ENCODE measurements at regions not wholly inside any gene's neighbourhood (a gene's known extent, or its start where the extent isn't known, plus 50 kb on each side); places are given as distances from the start of the nearest gene placed in this dataset.

- Histone ChIP-seq H4K5ac (ENCODE audit: insufficient read length, low read depth, low read length) (no peak overlapping the region), H3K18ac (ENCODE audit: insufficient read length, low read depth, low read length) (no peak overlapping the region), H3K9ac (ENCODE audit: extremely low read depth, insufficient read length, low read length) (no peak overlapping the region), H3K4me1 (ENCODE audit: insufficient read depth, low read length) (peaks cover 3% of the 10 kb centered on the region; the same call in 1 of the 2 replicates), H3K4ac (ENCODE audit: low read depth, low read length) (no peak overlapping the region), H2BK5ac (ENCODE audit: insufficient read length, low read length) (no peak overlapping the region), H3K79me1 (ENCODE audit: insufficient read depth, low read depth, low read length, poor library complexity, severe bottlenecking) (no peaks in the 10 kb centered on the region), H3K27ac (ENCODE audit: insufficient read length, low read depth, low read length) (no peak overlapping the region), H2BK120ac (ENCODE audit: low read depth, low read length, poor library complexity, severe bottlenecking) (no peak overlapping the region), H3K79me2 (ENCODE audit: insufficient read depth, low read length) (no peaks in the 10 kb centered on the region), H3K23ac (ENCODE audit: insufficient read length, low read depth, low read length) (no peak overlapping the region), H4K91ac (ENCODE audit: insufficient read length, low read depth, low read length) (no peak overlapping the region), H3K56ac (ENCODE audit: insufficient read length, low read depth, low read length) (no peak overlapping the region), H2AK5ac (ENCODE audit: insufficient read length, low read length) (no peak overlapping the region), H3K14ac (ENCODE audit: insufficient read depth, low read length) (no peak overlapping the region), H2BK15ac (ENCODE audit: low read depth, low read length) (no peak overlapping the region), H3K27me3 (ENCODE audit: insufficient read depth, low read length) (no peaks in the 10 kb centered on the region), H2BK20ac (ENCODE audit: low read depth, low read length, poor library complexity, severe bottlenecking) (no peak overlapping the region), H3K9me3 (ENCODE audit: control insufficient read depth, low read depth, low read length) (no peaks in the 10 kb centered on the region), H3K23me2 (ENCODE audit: insufficient read length, low read depth, low read length, poor library complexity, severe bottlenecking) (peaks cover 5% of the 10 kb centered on the region), H2AFZ (ENCODE audit: low read length) (no peak overlapping the region), H4K20me1 (ENCODE audit: control insufficient read depth, insufficient read depth, insufficient read length) (no peaks in the 10 kb centered on the region), H3T11ph (ENCODE audit: low read length) (no peak overlapping the region), H4K8ac (replicated peaks; ENCODE audit: insufficient read length, low read depth, low read length) (no peak overlapping the region), H2BK12ac (ENCODE audit: insufficient read length, low read depth, low read length) (no peak overlapping the region), H3K4me2 (ENCODE audit: insufficient read depth, insufficient read length, low read length) (no peak overlapping the region)
- H3K27ac Mint-ChIP-seq: no peak overlapping the region
- no CpG with 5 or more reads among the region's 10 CpGs for WGBS (ENCODE audit: extremely low coverage, insufficient read length, low lambda C conversion rate)
- H3K9me3 Mint-ChIP-seq: no peaks in the 10 kb centered on the region; a peak in 1 of 5 replicates
- no peak for TF ChIP-seq CTCF (conservative IDR thresholded peaks at IDR 0.05)
- peaks cover 7% of the 10 kb centered on the region for H3K27me3 Mint-ChIP-seq (ENCODE audit: low read depth)
- no peak for DNase-seq
- no peaks in the 10 kb centered on the region for H3K36me3 Mint-ChIP-seq (ENCODE audit: insufficient read depth in 1 of 3, low read depth in 3 of 3)
- H3K4me1 Mint-ChIP-seq: peaks cover 30 to 31% of the 10 kb centered on the region in 2 experiments
- no peak overlapping the region; a peak in 1 of 5 replicates for H3K4me3 Mint-ChIP-seq
These were observed 167.9 kb upstream of the MAF start for GRCh38 chr16:79768276-79768970.

Data from H9 (cell line).